ENCODE measurements at regions not wholly inside any gene's neighbourhood (a gene's known extent, or its start where the extent isn't known, plus 50 kb on each side); places are given as distances from the start of the nearest gene placed in this dataset.

DNA sequence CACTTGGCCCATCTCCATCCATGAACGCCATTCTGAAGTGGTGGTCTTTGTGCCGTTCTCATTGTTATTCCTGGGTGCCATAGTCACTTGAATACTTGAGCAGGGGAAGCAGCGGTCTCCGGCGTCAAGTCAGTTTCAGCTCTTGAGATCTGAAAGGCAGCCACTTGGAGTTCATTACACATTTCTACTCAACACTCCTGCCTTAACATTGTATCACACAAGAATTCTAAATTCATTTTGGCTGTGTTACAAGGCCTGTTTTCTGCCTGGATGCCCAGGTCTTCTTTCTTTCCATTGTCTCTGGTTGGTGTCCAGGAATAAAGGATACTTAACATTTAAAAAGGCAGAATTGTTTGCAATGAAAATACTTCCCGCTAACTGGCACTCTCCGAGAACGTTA, 69.0 kb upstream of the RAB11FIP2 start:
- Histone ChIP-seq H3K4me1 (ENCODE audit: insufficient read depth, low read length) (no peaks in the 10 kb centered on the region), H3K36me3 (ENCODE audit: insufficient read depth, low read length) (no peaks in the 10 kb centered on the region), H3K4me3 (ENCODE audit: insufficient read depth, low read depth, low read length) (no peak overlapping the region), H3K79me2 (ENCODE audit: insufficient read depth, low read length) (no peaks in the 10 kb centered on the region), H3K4me2 (ENCODE audit: low read length) (no peak overlapping the region), H2AFZ (ENCODE audit: low read depth, low read length) (no peak overlapping the region), H3K27me3 (ENCODE audit: insufficient read depth, low read length) (no peaks in the 10 kb centered on the region), H3K9me3 (ENCODE audit: insufficient read depth, low read depth, low read length) (no peaks in the 10 kb centered on the region), H3K27ac (ENCODE audit: low read depth, low read length) (no peak overlapping the region), H3K9ac (ENCODE audit: low read length) (no peak overlapping the region), H4K20me1 (ENCODE audit: insufficient read depth, low read length) (no peaks in the 10 kb centered on the region)
- TF ChIP-seq, protein P1, sequence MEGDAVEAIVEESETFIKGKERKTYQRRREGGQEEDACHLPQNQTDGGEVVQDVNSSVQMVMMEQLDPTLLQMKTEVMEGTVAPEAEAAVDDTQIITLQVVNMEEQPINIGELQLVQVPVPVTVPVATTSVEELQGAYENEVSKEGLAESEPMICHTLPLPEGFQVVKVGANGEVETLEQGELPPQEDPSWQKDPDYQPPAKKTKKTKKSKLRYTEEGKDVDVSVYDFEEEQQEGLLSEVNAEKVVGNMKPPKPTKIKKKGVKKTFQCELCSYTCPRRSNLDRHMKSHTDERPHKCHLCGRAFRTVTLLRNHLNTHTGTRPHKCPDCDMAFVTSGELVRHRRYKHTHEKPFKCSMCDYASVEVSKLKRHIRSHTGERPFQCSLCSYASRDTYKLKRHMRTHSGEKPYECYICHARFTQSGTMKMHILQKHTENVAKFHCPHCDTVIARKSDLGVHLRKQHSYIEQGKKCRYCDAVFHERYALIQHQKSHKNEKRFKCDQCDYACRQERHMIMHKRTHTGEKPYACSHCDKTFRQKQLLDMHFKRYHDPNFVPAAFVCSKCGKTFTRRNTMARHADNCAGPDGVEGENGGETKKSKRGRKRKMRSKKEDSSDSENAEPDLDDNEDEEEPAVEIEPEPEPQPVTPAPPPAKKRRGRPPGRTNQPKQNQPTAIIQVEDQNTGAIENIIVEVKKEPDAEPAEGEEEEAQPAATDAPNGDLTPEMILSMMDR (IDR thresholded peaks at IDR 0.05; ENCODE audit: insufficient read depth, low read depth, low read length), result no peak
- TF ChIP-seq EZH2 (IDR thresholded peaks at IDR 0.05; ENCODE audit: insufficient read depth, low read length), result no peak
- Mint-ChIP-seq H3K27me3 (ENCODE audit: low read depth, unreplicated experiment) (no peaks in the 10 kb centered on the region), H3K4me1 (ENCODE audit: low read depth, unreplicated experiment) (no peaks in the 10 kb centered on the region), H3K36me3 (ENCODE audit: low read depth, unreplicated experiment) (no peaks in the 10 kb centered on the region), H3K4me3 (ENCODE audit: unreplicated experiment) (no peak overlapping the region), H3K9me3 (ENCODE audit: unreplicated experiment) (no peaks in the 10 kb centered on the region), H3K27ac (ENCODE audit: unreplicated experiment) (no peak overlapping the region)
- FAIRE-seq (no peak), DNase-seq (ENCODE audit: low read depth) (no peak)

DNA sequence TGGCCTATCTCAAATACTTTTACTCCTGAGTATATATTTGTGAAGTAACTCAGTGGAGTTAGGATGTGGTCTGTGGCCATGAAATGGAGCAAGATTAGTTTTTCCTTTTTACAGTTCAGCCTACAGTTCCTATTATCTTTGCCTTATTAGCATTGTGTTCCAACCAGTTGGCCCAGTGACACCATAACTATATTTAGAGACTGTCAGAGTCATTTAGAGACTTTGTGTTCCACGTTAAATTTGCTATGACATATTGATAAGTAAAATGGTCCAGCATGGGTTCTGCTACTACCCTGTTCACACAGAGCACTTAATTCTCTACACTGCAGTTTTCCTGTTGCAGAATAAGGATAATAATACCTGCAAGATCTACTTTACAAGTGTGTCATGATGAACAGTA, 68.3 kb upstream of the RAB11FIP2 start:
- H3K27ac Mint-ChIP-seq (ENCODE audit: unreplicated experiment), result no peak overlapping the region
- TF ChIP-seq, protein P1 (IDR thresholded peaks at IDR 0.05; ENCODE audit: insufficient read depth, low read depth, low read length), result no peak
- no peak for TF ChIP-seq EZH2 (IDR thresholded peaks at IDR 0.05; ENCODE audit: insufficient read depth, low read length)
- no peaks in the 10 kb centered on the region for H3K27me3 Mint-ChIP-seq (ENCODE audit: low read depth, unreplicated experiment)

GRCh38 chr10:118112543-118113125, 65.9 kb upstream of the RAB11FIP2 start:
- no peaks in the 10 kb centered on the region for H3K4me1 ChIP-seq (ENCODE audit: insufficient read depth, low read length)
- no peaks in the 10 kb centered on the region for H3K36me3 Mint-ChIP-seq (ENCODE audit: low read depth, unreplicated experiment)
- no peak overlapping the region for H3K27ac ChIP-seq (ENCODE audit: low read depth, low read length)
- no peaks in the 10 kb centered on the region for H3K27me3 ChIP-seq (ENCODE audit: insufficient read depth, low read length)
- no peaks in the 10 kb centered on the region for H3K9me3 Mint-ChIP-seq (ENCODE audit: unreplicated experiment)
- H3K4me2 ChIP-seq (ENCODE audit: low read length), result no peak overlapping the region
- no peak overlapping the region for H2AFZ ChIP-seq (ENCODE audit: low read depth, low read length)
- no peak overlapping the region for H3K27ac Mint-ChIP-seq (ENCODE audit: unreplicated experiment)
- no peak overlapping the region for H3K4me3 ChIP-seq (ENCODE audit: insufficient read depth, low read depth, low read length)
- no peaks in the 10 kb centered on the region for H3K4me1 Mint-ChIP-seq (ENCODE audit: low read depth, unreplicated experiment)
- FAIRE-seq, result no peak
- no peak overlapping the region for H3K9ac ChIP-seq (ENCODE audit: low read length)
- no peaks in the 10 kb centered on the region for H3K36me3 ChIP-seq (ENCODE audit: insufficient read depth, low read length)
- H3K9me3 ChIP-seq (ENCODE audit: insufficient read depth, low read depth, low read length), result no peaks in the 10 kb centered on the region
- no peak for TF ChIP-seq EZH2 (IDR thresholded peaks at IDR 0.05; ENCODE audit: insufficient read depth, low read length)
- TF ChIP-seq, protein P1 (IDR thresholded peaks at IDR 0.05; ENCODE audit: insufficient read depth, low read depth, low read length), result no peak
- no peak for DNase-seq (ENCODE audit: low read depth)
- H3K27me3 Mint-ChIP-seq (ENCODE audit: low read depth, unreplicated experiment), result no peaks in the 10 kb centered on the region
- no peaks in the 10 kb centered on the region for H4K20me1 ChIP-seq (ENCODE audit: insufficient read depth, low read length)
- no peaks in the 10 kb centered on the region for H3K79me2 ChIP-seq (ENCODE audit: insufficient read depth, low read length)
- H3K4me3 Mint-ChIP-seq (ENCODE audit: unreplicated experiment), result no peak overlapping the region

More for the DNA sequence above, 68.3 kb upstream of the RAB11FIP2 start:
- H3K4me1 Mint-ChIP-seq (ENCODE audit: low read depth, unreplicated experiment), result no peaks in the 10 kb centered on the region
- H3K9me3 Mint-ChIP-seq (ENCODE audit: unreplicated experiment), result no peaks in the 10 kb centered on the region
- Histone ChIP-seq H4K20me1 (ENCODE audit: insufficient read depth, low read length) (no peaks in the 10 kb centered on the region), H2AFZ (ENCODE audit: low read depth, low read length) (no peak overlapping the region), H3K4me1 (ENCODE audit: insufficient read depth, low read length) (no peaks in the 10 kb centered on the region), H3K4me2 (ENCODE audit: low read length) (no peak overlapping the region), H3K9ac (ENCODE audit: low read length) (no peak overlapping the region), H3K4me3 (ENCODE audit: insufficient read depth, low read depth, low read length) (no peak overlapping the region), H3K79me2 (ENCODE audit: insufficient read depth, low read length) (no peaks in the 10 kb centered on the region), H3K9me3 (ENCODE audit: insufficient read depth, low read depth, low read length) (no peaks in the 10 kb centered on the region), H3K27ac (ENCODE audit: low read depth, low read length) (no peak overlapping the region), H3K36me3 (ENCODE audit: insufficient read depth, low read length) (no peaks in the 10 kb centered on the region), H3K27me3 (ENCODE audit: insufficient read depth, low read length) (no peaks in the 10 kb centered on the region)
- DNase-seq (ENCODE audit: low read depth), result no peak
- no peak for FAIRE-seq
- no peaks in the 10 kb centered on the region for H3K36me3 Mint-ChIP-seq (ENCODE audit: low read depth, unreplicated experiment)
- H3K4me3 Mint-ChIP-seq (ENCODE audit: unreplicated experiment), result no peak overlapping the region

Data from astrocyte (in vitro differentiated cells and primary cell).